ENCODE measurements at regions not wholly inside any gene's neighbourhood (a gene's known extent, or its start where the extent isn't known, plus 50 kb on each side); places are given as distances from the start of the nearest gene placed in this dataset.
"Not testable (repeated sequence)": the region's sequence is repeated elsewhere in the genome, so short reads cannot be mapped to it uniquely, and the experiment has no call there.

DNA sequence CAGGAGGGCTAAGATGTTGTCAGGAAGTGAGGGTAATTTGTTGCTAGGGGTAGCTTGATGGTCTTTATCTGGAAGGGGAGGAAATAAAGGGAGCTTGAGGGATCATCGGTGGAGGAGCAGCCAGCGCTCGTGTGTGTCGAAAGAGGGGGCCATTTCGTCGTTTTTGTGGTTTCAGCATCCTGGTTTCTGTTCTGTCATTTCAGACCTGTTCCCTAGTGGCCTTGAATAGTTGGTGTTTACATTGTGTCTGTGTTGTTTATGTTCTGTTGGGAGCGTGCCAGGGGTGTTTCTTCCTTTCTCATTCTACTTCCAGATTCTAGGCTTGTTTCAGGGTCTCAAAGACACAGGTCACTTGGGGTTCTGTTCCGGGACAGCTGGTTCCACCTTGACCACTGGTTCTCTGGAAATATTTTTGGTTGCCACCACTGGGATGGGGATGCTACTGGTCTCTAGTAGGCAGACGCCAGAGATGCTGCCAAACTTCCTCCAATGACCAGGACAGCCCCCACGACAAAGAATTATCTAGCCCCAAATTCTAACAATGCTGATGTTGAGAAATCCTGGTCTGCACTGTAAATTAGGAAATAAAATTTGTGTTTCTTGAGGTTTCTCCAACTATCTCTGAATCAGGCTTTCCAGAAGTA lies 113.9 kb upstream of the NAA20 start:
- no peak for DNase-seq

GRCh38 chr20:19907326-19908056 lies 109.7 kb upstream of the NAA20 start:
- DNase-seq = no peak

DNA sequence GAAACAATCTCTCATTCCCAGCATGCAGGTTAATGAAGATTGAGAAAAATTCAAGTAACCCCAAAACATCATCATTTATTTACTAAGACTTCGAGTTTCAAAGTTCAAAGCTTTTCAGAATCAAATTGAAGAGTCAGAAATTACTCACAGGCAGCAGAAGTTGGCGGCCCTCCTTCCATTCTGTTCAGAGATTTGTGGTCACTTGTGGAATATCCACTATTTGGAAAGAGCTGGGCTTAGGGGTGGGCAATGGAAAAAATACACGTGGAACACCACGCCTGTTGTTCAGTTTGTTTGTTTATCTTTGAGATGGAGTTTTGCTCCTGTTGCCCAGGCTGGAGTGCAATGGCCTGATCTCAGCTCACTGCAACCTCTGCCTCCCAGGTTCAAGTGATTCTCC lies 108.6 kb upstream of the NAA20 start:
- no peak for DNase-seq

- DNase-seq = no peak
Measured at GRCh38 chr20:19909725-19910124, 107.4 kb upstream of the NAA20 start.

- no peak for DNase-seq
Measured at GRCh38 chr20:19911810-19912382, 105.3 kb upstream of the NAA20 start.

- no peak for DNase-seq
Measured at GRCh38 chr20:19913349-19913748, 103.8 kb upstream of the NAA20 start.

DNA sequence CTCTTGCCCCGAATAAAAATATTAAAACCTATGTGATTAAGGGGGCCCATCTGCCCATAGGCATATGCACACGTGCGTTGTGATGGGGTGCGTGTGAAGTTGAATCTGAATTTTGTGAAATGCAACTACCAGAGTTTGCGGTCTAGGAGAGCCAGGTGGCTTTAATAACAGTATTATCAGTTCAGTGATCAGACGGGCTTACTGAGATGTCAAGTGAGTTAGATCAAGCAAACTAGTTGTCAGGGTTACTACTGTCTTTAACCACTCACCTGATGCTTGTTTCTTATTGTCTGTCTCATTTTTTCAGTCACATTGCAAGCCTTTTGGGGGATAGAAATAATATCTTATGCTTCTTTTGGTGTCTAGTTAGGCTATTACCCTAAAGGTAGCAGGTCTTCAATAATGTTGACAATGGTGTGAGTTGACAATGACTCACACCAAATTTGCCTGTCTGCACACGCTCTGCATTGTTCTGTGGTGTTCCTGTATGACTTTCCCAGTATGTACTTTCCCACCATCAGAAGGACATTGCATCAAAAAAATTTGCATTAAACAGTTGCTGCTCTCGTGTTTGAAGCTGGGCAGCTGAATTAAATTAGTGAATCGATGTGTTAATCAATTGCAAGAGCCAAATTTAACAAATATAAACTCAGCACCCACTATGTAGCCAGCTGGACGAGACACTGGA lies 103.1 kb upstream of the NAA20 start:
- no peak for DNase-seq

DNA sequence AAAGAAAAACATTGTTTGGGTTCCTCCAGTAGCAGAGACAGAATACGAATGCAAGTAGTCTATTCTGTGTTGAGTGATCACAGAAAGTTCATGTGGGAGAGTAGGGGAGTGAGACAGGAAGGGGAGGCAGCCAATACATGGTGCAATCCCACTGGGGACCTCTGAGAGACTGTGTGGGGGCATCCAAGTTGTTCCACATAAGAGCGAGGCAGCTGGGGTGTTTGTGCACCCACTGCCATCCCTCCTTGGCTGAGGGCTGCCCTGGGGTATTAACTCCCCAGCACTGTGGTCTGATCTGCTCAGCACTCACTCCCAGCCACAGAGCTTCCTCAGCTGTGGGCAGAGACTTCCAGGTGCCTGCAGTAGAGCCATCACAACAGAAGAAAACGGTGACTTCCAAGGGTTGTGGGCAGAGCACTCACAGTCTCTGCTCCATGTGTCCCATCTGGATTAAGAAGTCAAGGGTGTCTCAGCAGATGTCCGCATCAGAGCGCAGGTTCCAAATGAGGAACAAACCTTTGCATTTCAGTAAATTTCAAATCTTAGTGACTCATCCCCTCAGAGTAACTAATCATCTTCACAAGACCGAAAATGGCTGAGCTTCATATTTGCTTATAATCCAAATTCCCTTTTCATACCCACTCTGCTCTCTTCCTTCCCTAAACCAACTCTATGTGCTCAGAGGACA lies 101.9 kb upstream of the NAA20 start:
- DNase-seq = no peak

DNA sequence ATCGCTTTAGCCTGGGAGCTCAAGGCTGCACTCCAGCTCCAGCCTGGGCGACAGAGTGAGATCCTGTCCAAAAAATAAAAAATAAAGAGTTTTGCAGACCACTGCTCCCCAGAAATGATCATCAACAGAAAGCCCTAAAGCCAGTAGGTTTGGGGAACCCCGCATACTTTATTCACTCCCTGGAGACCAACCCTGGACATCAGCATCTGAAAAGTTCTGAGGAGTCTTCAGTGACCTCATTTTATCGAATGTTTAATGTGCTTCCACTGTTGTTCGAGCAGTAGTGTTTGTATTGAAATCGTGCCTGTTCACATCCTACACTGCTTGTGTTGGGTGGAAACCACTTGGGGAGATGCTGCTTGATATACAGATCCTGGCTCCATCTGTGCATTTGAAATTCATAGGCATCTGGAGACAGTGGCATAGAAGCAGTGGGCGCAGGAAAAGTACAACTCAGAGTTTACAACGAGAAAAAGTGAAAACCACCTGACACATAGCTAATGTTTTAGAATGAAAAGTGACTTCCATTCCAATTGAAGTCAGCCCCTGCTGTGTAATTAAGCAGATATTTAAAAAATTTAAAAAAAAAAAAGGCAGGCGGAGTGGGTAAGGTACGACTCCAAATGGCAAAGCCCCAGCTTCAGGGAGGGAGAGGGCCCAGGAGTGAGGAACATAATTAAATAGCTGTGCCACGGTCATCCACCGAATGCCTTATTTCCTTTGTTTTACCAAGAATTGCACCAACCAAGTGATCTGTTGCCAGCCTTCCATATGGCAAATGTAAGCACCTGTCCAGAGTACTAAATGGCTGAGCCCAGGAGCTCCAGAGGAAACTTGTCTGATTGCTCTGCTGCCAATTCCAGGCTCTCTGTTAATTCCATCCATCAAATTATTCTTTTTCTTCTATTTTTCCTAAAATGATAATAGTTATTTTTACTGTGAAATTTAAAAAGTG lies 100.4 kb upstream of the NAA20 start:
- DNase-seq = no peak

GRCh38 chr20:19918965-19919329 lies 98.2 kb upstream of the NAA20 start:
- DNase-seq = no peak

- DNase-seq = no peak
Measured at GRCh38 chr20:19920381-19921138, 96.6 kb upstream of the NAA20 start.

GRCh38 chr20:19921284-19921793 lies 95.8 kb upstream of the NAA20 start:
- no peak for DNase-seq

GRCh38 chr20:19921829-19922228 lies 95.3 kb upstream of the NAA20 start:
- DNase-seq = not testable (repeated sequence)

DNA sequence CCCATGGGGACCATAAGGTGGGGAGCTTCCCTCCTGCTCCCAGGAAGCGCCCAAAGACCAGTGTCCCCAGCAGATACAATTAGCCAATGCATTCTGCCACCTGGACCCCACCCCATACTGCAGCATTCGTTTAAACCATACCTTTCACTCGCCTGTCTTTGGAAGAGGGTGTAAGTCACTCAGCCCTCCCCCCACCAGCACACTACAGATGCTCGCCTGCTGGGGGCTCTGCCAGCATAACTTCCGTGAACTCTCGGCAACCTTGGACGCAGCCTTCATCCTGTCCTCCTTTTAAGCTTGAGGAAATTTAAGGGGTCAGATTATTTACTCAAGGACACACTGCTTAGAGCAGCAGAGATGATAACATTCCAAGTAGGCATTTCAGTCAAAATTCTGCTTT lies 94.4 kb upstream of the NAA20 start:
- DNase-seq = no peak

GRCh38 chr20:19923762-19924161 lies 93.4 kb upstream of the NAA20 start:
- no peak for DNase-seq

GRCh38 chr20:19924255-19924654 lies 92.9 kb upstream of the NAA20 start:
- DNase-seq = no peak

DNA sequence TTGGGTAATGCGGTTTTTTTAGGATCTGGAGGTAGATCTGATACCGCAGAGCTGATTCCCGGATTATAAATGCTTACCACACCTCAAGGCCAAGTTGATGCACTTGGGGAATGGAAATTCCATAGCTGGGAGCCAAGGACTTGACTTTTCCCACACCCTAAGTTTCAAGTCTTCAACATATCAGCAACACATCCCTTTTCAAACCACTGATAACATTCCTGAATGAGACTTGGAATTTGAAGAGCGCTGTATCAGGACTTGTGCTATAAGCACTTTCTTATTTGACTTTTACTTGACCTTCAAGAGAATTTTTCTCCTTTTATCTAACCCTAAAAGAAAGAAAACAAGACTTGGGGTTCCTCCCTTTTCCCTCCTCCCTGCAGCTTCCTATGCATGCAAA lies 90.6 kb upstream of the NAA20 start:
- DNase-seq = no peak

- no peak for DNase-seq
Measured at GRCh38 chr20:19928328-19929011, 88.7 kb upstream of the NAA20 start.

DNA sequence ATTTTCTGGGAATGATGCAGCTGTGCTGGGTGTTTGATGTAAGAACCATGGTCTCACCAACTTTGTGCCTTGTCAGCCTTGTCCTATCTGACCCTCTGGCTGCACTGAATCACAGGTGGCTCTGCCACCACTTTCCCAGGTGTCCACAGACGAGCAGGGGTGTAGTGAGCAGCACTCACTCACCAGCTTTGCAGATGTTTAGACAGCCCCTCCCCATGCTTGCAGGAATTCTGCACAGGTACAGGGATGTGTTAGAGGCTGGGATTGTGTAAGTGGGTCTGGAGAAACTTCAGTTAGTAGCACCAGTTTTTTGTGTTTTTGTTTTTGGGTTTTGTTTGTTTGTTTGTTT lies 88.2 kb upstream of the NAA20 start:
- DNase-seq = no peak

DNA sequence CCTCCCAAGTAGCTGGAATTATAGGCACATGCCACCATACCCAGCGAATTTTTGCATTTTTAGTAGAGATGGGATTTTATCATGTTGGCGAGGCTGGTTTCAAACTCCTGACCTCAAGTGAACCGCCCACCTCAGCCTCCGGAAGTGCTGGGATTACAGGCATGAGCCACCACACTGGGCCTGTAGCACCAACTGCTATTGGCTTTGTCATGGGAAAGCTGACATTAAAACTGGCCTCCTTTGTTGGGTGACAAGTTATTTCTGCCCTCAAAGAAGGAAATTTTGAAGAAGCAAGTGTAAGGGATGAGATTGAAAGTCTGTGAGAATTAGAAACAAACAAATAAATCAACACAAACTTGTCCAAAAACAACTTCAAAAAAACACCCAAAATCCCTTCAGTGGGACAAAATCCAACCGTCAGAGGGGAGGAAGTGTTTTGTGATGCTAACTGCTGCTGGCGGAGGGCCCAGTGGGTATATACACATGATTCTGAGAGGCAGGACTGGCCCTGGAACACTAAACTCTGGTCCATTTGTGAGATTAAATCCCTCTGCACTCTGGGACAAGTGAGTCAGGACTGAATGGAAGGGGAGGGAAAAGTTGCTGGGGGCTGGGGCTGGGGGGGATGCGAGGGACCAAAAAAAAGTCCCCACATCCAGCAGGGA lies 87.5 kb upstream of the NAA20 start:
- no peak for DNase-seq

All from NCI-H2227 treated with DMSO at 0.1 percent for 48 hours (cell line).